ENCODE measurements at regions not wholly inside any gene's neighbourhood (a gene's known extent, or its start where the extent isn't known, plus 50 kb on each side); places are given as distances from the start of the nearest gene placed in this dataset.
"Not testable (repeated sequence)": the region's sequence is repeated elsewhere in the genome, so short reads cannot be mapped to it uniquely, and the experiment has no call there.

- not testable (repeated sequence) for TF ChIP-seq ZNF274 (IDR thresholded peaks at IDR 0.05; ENCODE audit: low read depth, low read length); YY1 (IDR thresholded peaks at IDR 0.05; ENCODE audit: insufficient read depth, insufficient read length)
These were observed 88.3 kb downstream of the NSUN5 start for GRCh38 chr7:73220357-73220756.
